Iris pigment epithelial cell (primary cell): ENCODE measurements at regions not wholly inside any gene's neighbourhood (a gene's known extent, or its start where the extent isn't known, plus 50 kb on each side); places are given as distances from the start of the nearest gene placed in this dataset.

Source experiments
- DNase-seq: peaks from one replicate; pipeline ENCODE4 v3.0.0-alpha.2; 2011; ENCODE audit warnings: low read depth

DNA sequence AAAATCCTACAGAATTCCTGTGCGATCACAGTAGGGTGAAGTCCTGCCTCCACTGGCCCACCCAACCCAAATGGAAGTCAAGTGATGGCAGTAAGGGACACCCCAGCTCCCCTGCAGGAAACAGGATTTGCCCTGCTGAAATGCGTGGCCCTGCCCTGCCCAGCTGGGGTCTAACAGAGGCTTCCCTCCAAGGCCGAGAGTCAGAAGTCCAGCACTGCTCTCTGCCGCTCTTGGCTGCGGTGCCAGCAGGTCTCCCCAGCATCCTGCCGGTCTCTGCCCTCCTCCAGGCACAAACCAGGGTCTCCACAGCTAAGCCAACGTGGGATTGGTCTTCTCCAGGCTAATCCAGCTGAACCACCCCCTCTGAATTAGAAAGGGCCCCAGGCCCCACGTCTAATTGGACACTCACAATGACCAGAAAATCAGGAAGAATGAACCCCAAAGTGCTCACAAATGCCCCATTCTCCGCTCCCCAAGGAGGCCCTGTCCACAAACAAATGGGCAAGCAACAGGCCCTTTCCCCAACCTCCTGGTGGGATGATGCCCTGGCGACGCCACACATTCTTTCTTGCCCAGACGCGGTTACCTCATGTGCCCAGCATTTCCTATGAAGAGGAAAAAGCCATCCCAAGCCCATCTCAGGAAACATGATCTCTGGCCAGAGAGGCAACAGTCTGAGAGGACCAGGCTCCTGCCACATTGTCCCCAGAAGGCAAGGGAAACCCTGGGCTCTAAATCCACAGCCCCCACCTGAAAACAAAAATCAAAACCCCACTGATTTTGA is 117.2 kb downstream of the BANF2 start:
- no peak for DNase-seq

GRCh38 chr20:17811628-17811965 is 111.8 kb downstream of the BANF2 start:
- DNase-seq = no peak

DNA sequence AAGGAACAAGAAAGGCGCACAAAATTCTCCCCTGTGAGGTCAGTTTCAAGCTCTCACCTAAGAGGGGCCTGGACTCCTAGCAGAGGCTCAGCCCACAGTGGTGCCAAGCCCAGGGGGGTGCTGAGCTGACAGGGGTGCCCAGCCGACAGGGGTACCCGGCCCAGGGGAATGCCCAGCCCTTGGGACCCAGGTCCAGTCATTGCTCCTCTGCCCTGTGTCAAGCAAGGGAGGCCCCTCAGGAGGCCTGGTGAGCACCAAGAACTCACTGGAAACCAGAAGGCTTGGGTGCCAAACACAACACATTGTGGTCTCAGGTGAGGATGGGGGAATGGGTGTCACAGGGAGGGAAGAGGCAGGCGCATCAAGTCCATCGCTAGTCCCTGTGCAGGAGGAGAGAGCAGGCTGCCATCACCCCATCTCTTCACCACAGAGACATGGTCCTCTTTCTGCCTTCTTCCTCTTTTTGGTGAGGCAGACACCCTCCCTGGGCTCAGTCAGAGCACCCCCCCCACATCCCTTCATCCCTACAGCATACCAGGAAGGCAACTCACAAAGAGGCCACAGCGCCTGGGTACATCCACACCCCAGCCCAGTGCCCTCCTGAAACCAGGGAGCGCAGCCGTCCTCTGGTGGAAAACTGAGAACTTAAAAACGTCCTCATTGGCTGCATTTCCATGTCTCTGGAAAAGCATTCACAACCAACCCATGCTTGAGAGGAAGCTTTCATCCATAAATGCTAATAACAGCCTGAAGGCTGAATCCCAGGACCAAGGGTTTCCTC is 111.3 kb downstream of the BANF2 start:
- no peak for DNase-seq

GRCh38 chr20:17810062-17810631 is 110.4 kb downstream of the BANF2 start:
- no peak for DNase-seq

DNA sequence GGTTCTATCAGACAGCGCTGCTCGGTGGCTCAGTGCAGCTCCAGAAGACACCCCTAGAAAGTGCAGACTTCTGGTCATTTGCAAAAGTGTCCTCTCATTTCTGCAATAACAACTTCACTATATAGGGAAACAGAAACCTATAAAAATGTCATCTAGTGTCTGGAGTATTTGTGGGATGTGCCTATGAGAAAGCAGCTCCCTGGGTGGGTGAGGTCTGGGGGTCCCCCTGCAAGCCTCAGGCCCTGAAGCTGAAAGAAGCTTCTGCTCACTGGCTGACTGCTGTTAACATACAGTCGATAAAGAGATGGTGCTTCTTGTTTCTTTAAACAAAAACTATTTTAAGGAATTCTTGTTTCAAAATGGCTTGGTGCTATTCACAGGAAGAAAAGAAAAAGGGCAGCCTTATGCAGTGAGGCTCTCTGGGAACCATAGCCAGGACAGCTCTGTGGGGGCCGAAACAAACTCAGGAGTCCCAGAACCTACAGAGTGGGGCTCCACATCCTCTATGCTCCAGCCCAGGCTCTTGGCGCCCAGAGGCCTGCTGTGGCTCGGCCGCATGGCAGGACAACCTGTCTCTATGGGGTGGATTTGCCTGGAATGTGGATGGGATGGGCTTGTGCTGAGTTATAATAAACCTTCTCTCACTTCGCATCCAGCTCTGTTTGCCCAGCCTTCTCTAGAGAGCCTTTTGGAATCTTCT is 109.7 kb downstream of the BANF2 start:
- DNase-seq = no peak

DNA sequence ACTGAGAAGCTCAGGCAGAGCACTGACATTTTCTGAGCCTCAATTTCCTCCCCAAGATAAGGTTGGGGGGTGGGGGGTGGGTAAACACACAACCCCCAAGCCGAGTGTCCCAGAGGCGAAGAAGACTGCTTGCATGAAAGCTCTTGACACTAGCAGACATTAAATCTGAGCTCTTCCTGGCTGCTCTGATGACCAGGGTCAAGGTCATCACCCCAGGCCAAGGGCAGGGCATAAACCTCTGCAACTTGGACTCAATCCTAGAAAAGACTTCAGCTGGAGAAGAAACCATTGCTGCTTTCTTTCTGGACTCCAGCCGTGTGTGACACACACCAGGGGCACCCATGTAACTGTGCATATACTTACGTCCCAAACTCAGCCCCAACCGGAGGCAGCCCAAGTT is 109.0 kb downstream of the BANF2 start:
- DNase-seq = no peak

- peak; percentile 62 for DNase-seq
Observed at GRCh38 chr20:17808357-17808756, 108.6 kb downstream of the BANF2 start.

DNA sequence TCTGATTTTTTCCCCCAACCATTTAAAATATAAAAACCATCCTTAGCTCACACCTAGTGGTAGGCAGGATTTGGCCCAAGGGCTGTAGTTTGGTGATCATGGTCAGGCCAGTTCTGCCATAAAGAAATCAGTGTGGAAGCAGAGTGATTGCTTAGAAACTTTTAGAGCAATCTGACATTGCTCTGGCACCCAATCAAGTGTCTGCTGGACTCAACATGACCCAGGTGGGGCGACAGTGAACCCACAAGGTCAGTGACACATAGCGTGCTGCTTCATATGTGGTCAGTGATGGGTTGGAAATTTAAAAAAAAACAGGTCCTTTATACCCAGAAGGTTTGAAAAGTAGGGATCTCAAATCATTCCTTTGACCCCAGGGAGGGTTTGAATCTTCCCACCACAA is 107.9 kb downstream of the BANF2 start:
- peak; percentile 35 for DNase-seq

DNA sequence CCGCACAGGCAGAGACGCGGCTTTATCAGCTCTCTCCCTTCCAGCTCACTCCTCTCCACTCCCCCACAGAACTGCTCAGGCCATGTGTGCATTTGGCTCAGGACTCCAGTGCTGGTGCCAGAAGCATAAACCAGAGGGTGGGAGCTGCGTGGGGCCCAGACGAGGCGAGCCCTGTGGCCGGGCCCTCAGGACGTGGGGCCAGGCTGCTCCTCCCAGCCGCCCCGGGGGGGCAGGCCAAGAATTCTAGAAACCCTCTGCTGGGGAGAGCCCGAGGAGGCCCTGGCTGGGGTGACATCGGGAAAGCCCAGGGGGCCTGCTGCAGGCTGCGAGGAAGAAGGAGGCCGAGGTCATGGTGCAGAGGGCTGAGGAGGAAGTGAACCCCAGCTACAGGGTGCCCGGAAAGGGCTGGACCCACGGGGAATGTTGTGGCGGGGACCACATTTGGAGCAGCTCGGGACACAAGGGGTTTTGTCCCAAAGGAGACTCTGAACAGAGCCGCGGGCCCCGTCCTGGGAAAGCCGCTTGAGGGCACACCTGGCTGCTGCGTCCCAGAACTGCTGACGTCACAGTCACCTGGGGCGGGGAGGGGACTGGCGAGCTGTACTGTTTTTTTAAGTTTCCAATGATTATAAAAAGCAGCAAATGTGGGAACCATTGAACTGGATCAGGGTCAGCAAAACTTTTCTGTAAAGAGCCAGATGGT is 107.1 kb downstream of the BANF2 start:
- DNase-seq = peak; percentile 78

DNA sequence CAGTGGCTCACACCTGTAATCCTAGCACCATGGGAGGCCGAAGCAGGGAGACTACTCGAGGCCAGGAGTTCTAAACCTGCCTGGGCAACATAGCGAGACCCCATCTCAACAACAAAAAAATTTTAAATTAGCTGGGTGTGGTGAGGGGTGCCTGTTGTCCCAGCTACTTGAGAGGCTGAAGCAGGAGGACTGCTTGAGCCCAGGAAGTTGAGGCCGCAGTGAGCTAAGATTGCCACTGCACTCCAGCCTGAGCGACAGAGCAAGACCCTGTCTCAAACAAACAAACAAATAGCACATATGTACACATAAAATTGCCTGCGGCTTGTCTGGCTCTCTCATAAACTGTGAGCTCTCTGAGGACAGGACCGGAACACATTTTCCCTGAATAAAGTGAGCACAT is 106.3 kb downstream of the BANF2 start:
- DNase-seq = no peak

DNA sequence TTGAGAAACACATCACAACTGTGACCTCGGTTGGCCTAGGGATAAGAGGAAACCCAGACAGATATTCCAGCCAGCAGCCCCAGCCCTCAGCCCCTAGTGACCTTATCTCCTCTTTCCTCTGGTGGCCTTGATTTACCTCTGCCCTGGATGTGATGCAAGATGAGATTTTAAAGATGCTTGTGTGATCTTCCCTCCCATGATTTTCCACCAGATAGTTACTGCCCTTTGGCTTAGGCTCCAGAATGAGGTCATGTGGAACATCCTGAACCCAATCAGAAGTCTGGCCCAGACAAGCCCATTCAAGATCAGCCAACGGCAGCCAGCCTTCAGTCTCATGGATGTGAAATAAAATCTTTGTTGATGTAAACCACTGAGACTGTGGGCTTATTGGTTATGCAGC is 104.0 kb downstream of the BANF2 start:
- DNase-seq = no peak

- no peak for DNase-seq
Observed at GRCh38 chr20:17799575-17800227, 99.9 kb downstream of the BANF2 start.

- no peak for DNase-seq
Observed at GRCh38 chr20:17798601-17799000, 98.8 kb downstream of the BANF2 start.

DNA sequence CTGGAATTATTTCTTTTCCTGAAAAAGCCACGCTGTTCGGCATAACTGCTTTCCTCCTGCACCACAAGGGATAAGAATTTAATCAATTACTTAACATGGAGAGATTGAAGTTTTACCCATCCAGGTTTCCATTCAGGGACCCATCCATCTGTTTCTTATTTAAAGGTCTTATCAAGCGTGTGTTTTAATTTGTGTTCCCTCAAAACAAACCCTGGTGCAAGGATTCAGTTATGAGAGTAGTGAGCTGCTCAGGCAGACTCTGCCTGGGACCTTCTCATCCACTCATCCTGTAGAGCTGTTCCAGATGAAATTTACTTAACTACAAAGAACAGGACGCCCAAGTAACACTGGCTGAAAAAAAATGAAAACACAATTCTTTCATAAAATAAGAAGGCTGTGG is 97.8 kb downstream of the BANF2 start:
- DNase-seq = no peak

GRCh38 chr20:17797161-17797560 is 97.4 kb downstream of the BANF2 start:
- DNase-seq = no peak

DNA sequence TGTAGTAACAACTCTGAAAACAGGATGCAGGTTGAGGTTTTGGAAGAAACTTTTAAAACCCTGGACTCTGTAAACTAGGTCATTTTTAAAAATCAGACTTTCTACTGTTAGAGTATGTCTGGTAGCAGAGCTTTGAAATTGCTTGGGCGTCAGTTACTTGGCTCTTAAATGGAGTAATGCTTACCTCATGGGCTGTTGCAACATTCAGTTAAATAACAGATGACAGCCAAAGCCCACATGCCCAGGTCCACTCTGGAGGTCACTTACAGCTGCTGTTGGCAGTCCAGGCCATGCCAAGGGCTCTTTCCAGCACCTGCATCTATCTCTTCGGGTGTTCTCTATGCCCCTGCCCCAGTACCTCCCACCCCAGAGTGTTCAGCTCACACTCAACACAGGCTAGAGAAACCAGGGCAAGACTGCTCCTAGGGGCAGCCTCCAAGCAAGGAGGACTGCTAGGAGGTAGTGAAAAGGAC is 96.4 kb downstream of the BANF2 start:
- peak; percentile 81 for DNase-seq

DNA sequence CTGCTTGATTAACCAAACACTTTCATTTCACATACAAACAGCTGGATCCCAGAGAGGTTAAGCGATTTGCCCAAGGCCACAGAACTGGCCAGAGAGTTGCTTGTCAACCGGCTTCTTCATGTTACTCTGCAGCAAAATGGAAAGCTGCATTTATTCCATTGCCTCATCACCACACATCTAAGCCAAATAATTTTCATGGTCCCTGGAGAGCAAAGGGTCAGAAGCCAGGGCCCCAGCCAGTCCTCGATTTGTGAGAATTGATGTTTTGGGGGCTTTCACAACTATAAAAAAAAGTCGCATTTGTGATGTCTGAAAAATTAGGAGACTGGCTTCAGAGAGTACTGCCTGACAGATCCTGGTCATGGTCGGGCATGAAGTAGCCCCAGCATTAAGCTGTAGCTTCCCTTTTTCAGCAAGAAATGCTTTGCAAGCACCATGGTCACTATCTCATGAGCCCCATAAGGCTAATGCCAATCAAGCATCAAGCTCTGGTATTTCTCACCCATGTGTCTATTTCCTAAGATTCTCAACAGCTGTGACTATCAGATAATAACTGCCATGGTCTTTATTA is 95.8 kb downstream of the BANF2 start:
- no peak for DNase-seq

- no peak for DNase-seq
Observed at GRCh38 chr20:17795003-17795402, 95.2 kb downstream of the BANF2 start.

GRCh38 chr20:17794400-17794799 is 94.6 kb downstream of the BANF2 start:
- DNase-seq = no peak

DNA sequence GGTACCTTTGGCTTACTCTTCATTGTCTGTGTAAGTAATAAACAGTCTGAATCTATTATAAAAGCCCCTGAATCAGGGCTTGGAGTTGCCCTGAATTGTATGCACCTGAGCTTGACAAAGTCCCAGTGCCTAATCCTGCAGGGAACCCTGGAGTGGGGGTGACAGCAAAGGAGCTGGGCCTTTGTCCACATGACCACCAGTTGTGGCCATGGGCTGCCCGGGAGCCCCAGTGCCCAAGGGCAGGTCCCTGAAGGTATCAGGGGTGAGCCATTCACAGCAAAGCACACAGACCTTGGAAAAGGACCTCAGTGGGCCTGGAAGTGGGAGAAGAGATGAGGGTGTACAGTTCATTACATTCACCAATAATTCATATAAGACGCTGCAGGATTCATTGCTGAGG is 94.2 kb downstream of the BANF2 start:
- no peak for DNase-seq

DNA sequence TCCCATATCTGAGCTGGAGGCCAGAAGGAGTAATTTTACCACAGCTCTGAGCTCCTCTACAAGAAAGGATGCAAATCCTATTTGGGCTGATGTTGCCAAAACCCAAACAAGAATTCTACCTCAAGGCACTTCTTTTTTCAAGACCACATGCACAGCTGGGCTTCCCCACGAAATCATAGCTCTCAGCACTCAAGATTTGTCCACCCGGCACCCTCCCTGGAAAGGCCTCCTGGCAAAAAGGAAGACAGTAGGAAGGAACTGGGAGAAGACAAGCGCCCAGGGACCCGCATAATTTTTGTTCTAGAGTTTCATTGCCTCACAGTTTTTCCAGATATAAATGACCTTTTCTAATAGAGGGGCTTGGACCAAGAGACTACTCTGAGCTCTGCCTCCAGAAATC is 90.5 kb downstream of the BANF2 start:
- DNase-seq = no peak
